ENCODE measurements at regions not wholly inside any gene's neighbourhood (a gene's known extent, or its start where the extent isn't known, plus 50 kb on each side); places are given as distances from the start of the nearest gene placed in this dataset.

- no peak for DNase-seq (ENCODE audit: low read depth)
Observed at GRCh38 chr1:2887941-2888855, 86.7 kb upstream of the TTC34 start.

- no peak for DNase-seq (ENCODE audit: low read depth)
Observed at GRCh38 chr1:2890221-2890850, 88.8 kb upstream of the TTC34 start.

GRCh38 chr1:2891923-2892448 is 90.5 kb upstream of the TTC34 start:
- DNase-seq (ENCODE audit: low read depth): no peak

GRCh38 chr1:2893473-2894120 is 92.1 kb upstream of the TTC34 start:
- no peak for DNase-seq (ENCODE audit: low read depth)

- DNase-seq (ENCODE audit: low read depth): no peak
Observed at GRCh38 chr1:2894381-2895041, 93.0 kb upstream of the TTC34 start.

- DNase-seq (ENCODE audit: low read depth): no peak
Observed at GRCh38 chr1:2896824-2897223, 95.3 kb upstream of the TTC34 start.

- DNase-seq (ENCODE audit: low read depth): no peak
Observed at GRCh38 chr1:2903226-2903625, 101.7 kb upstream of the TTC34 start.

- DNase-seq (ENCODE audit: low read depth): no peak
Observed at GRCh38 chr1:2904191-2904590, 102.7 kb upstream of the TTC34 start.

GRCh38 chr1:2905356-2905755 is 103.9 kb upstream of the TTC34 start:
- no peak for DNase-seq (ENCODE audit: low read depth)

- DNase-seq (ENCODE audit: low read depth): no peak
Observed at GRCh38 chr1:2906085-2906484, 104.6 kb upstream of the TTC34 start.

GRCh38 chr1:2906620-2907019 is 105.1 kb upstream of the TTC34 start:
- DNase-seq (ENCODE audit: low read depth): no peak

GRCh38 chr1:2907051-2907450 is 105.6 kb upstream of the TTC34 start:
- DNase-seq (ENCODE audit: low read depth): no peak

GRCh38 chr1:2908081-2908480 is 106.6 kb upstream of the TTC34 start:
- DNase-seq (ENCODE audit: low read depth): no peak

GRCh38 chr1:2908561-2908960 is 107.1 kb upstream of the TTC34 start:
- DNase-seq (ENCODE audit: low read depth): no peak

- no peak for DNase-seq (ENCODE audit: low read depth)
Observed at GRCh38 chr1:2909797-2910196, 108.3 kb upstream of the TTC34 start.

- DNase-seq (ENCODE audit: low read depth): no peak
Observed at GRCh38 chr1:2910211-2910610, 108.7 kb upstream of the TTC34 start.

GRCh38 chr1:2911421-2912178 is 109.7 kb upstream of the ACTRT2 start:
- no peak for DNase-seq (ENCODE audit: low read depth)

- no peak for DNase-seq (ENCODE audit: low read depth)
Observed at GRCh38 chr1:2912424-2913061, 108.7 kb upstream of the ACTRT2 start.

GRCh38 chr1:2913091-2913490 is 108.2 kb upstream of the ACTRT2 start:
- DNase-seq (ENCODE audit: low read depth): no peak

GRCh38 chr1:2914702-2915101 is 106.6 kb upstream of the ACTRT2 start:
- DNase-seq (ENCODE audit: low read depth): no peak

GRCh38 chr1:2916153-2916552 is 105.1 kb upstream of the ACTRT2 start:
- no peak for DNase-seq (ENCODE audit: low read depth)

All from activated gamma-delta T cell treated with anti-CD3 and anti-CD28 coated beads, Interleukin-2, amount 50 U/mL, for 16 hours (primary cell).